GM12865 (cell line): ENCODE measurements at regions not wholly inside any gene's neighbourhood (a gene's known extent, or its start where the extent isn't known, plus 50 kb on each side); places are given as distances from the start of the nearest gene placed in this dataset.
A peak's percentile ranks its signal among the peaks of the same experiment; 100 is the strongest.

Experiments used
- DNase-seq: peaks from one replicate; pipeline ENCODE4 v3.0.0; 2010; ENCODE audit warnings: low read depth
- H3K4me3 ChIP-seq: 2 replicates; pipeline ENCODE4 v1.5.1; 2011; ENCODE audit warnings: mild to moderate bottlenecking, low read depth, low read length, control low read depth
- CTCF ChIP-seq: IDR thresholded peaks from 2 replicates; pipeline ENCODE4 v1.5.1; 2011; ENCODE audit warnings: low read length, control low read depth, low read depth, inconsistent platforms; ENCODE audit not compliant: insufficient read depth; ENCODE audit errors: missing control alignments

- H3K4me3 ChIP-seq: no peak overlapping the region
- DNase-seq: peak; percentile 58
- TF ChIP-seq CTCF: peak; percentile 65
Observed at GRCh38 chr10:80924063-80924952, 386.6 kb downstream of the SH2D4B start.

GRCh38 chr10:80927419-80928078 is 389.8 kb downstream of the SH2D4B start:
- TF ChIP-seq CTCF: no peak
- no peak overlapping the region for H3K4me3 ChIP-seq
- DNase-seq: peak; percentile 24

- H3K4me3 ChIP-seq: no peak overlapping the region
- no peak for DNase-seq
- TF ChIP-seq CTCF: no peak
Observed at GRCh38 chr10:80938903-80939302, 401.2 kb downstream of the SH2D4B start.

GRCh38 chr10:80945264-80945880 is 407.7 kb downstream of the SH2D4B start:
- DNase-seq: peak; percentile 61
- no peak overlapping the region for H3K4me3 ChIP-seq
- TF ChIP-seq CTCF: peak; percentile 89

- H3K4me3 ChIP-seq: no peak overlapping the region
- no peak for DNase-seq
- no peak for TF ChIP-seq CTCF
Observed at GRCh38 chr10:80946073-80946472, 408.4 kb downstream of the SH2D4B start.

- TF ChIP-seq CTCF: no peak
- no peak for DNase-seq
- H3K4me3 ChIP-seq: no peak overlapping the region
Observed at GRCh38 chr10:80946957-80947726, 409.4 kb downstream of the SH2D4B start.
